GM12878 (cell line): ENCODE measurements at regions not wholly inside any gene's neighbourhood (a gene's known extent, or its start where the extent isn't known, plus 50 kb on each side); places are given as distances from the start of the nearest gene placed in this dataset.

Source experiments
- ATAC-seq: fragments of 200-7000 bp; cut with Tn5 transposase; 3 replicates; pipeline ENCODE4 v1.9.1; 2020; ENCODE audit warnings: mild to moderate bottlenecking, moderate library complexity
- BruUV-seq: library from RNA; stranded (reverse); fragments of 400-500 nt; replicated peaks from 2 replicates; lab custom pipeline; 2021; lab: Mats Ljungman, UMichigan
- CTCF ChIA-PET: fragments of 300-600 bp; sonication (Branson Sonifier 250); formaldehyde crosslinking; extraction: SDS; loops from one replicate; lab custom pipeline; 2021; ENCODE audit warnings: inconsistent platforms; lab: Yijun Ruan, JAX
- POLR2A ChIA-PET: fragments of 350-600 bp; formaldehyde crosslinking; extraction: SDS; loops from one replicate; lab custom pipeline; 2021; ENCODE audit warnings: inconsistent platforms; lab: Charles Lee
- RAD21 ChIA-PET: fragments of 300-600 bp; sonication (Branson Sonifier 250); formaldehyde crosslinking; loops from one replicate; lab custom pipeline; 2023; ENCODE audit warnings: antibody characterized with exemption; ENCODE audit not compliant: unreplicated experiment; lab: Charles Lee
- SMC1A ChIA-PET: fragments of 300-600 bp; sonication (Branson Sonifier 250); formaldehyde crosslinking; loops from one replicate; lab custom pipeline; 2023; ENCODE audit not compliant: unreplicated experiment, uncharacterized antibody; lab: Charles Lee
- DNase-seq: peaks from one replicate; pipeline ENCODE4 v3.0.0-alpha.2; 2011; ENCODE audit warnings: low read depth, low spot score
- FAIRE-seq: peaks from 3 replicates; lab custom pipeline; 2011; peaks lifted over from hg19 to GRCh38; lab: Jason Lieb, UNC
- H2AFZ ChIP-seq: 2 replicates; pipeline ENCODE4 v1.6.0; 2011; ENCODE audit warnings: low read depth, low read length, control low read depth; ENCODE audit not compliant: control insufficient read depth
- H3K27ac ChIP-seq: 2 replicates; pipeline ENCODE4 v1.5.1; 2011; ENCODE audit warnings: control low read depth; ENCODE audit not compliant: control insufficient read depth, insufficient read depth
- H3K27me3 ChIP-seq, 2 experiments: replicated peaks in 1 of 2; 2 replicates each; pipeline versions ENCODE4 v1.6.0 to v1.6.1; 2011; ENCODE audit warnings: low read length in 1 of 2; ENCODE audit not compliant: control insufficient read depth in 2 of 2, insufficient read depth in 2 of 2
- H3K36me3 ChIP-seq, 2 experiments: 2 replicates each; pipeline ENCODE4 v1.5.1; 2011; ENCODE audit warnings: low read length in 1 of 2; ENCODE audit not compliant: control insufficient read depth in 2 of 2, insufficient read depth in 2 of 2
- H3K4me1 ChIP-seq: 2 replicates; pipeline ENCODE4 v1.6.1; 2011; ENCODE audit warnings: mild to moderate bottlenecking, low read length, moderate library complexity, mixed read lengths; ENCODE audit not compliant: control insufficient read depth, insufficient read depth
- H3K4me2 ChIP-seq: 2 replicates; pipeline ENCODE4 v1.6.0; 2011; ENCODE audit warnings: control low read depth; ENCODE audit not compliant: control insufficient read depth, insufficient read depth
- H3K4me3 ChIP-seq: fragments of 200-600 bp; sonication (generic); 2 replicates; pipeline ENCODE4 v1.5.1; 2016
- H3K79me2 ChIP-seq: 2 replicates; pipeline ENCODE4 v1.6.0; 2011; ENCODE audit warnings: low read length; ENCODE audit not compliant: control insufficient read depth, insufficient read depth
- H3K9ac ChIP-seq: 2 replicates; pipeline ENCODE4 v1.8.0; 2011; ENCODE audit warnings: low read length, control low read depth, mixed read lengths; ENCODE audit not compliant: control insufficient read depth, insufficient read depth
- H3K9me3 ChIP-seq: replicated peaks from 3 replicates; pipeline ENCODE4 v1.5.1; 2011; ENCODE audit warnings: mild to moderate bottlenecking, low read length; ENCODE audit not compliant: control insufficient read depth, insufficient read depth
- H4K20me1 ChIP-seq: 2 replicates; pipeline ENCODE4 v1.6.0; 2011; ENCODE audit not compliant: control insufficient read depth, insufficient read depth
- ATF2 ChIP-seq: IDR thresholded peaks from 2 replicates; pipeline ENCODE4 v1.6.1; 2012; ENCODE audit warnings: low read length, inconsistent platforms
- BACH1 ChIP-seq: fragments of 450-650 bp; IDR thresholded peaks from 2 replicates; pipeline ENCODE4 v1.6.1; 2017; ENCODE audit warnings: mild to moderate bottlenecking, borderline replicate concordance
- BCL11A ChIP-seq: IDR thresholded peaks from 2 replicates; pipeline ENCODE4 v1.6.1; 2011; ENCODE audit warnings: low read depth, low read length
- E2F8 ChIP-seq: fragments of 450-650 bp; IDR thresholded peaks from 2 replicates; pipeline ENCODE4 v1.6.1; 2018; ENCODE audit warnings: mild to moderate bottlenecking, low read depth, moderate library complexity; ENCODE audit not compliant: partially characterized antibody
- WGBS: methylation state at CpG from one replicate; pipeline ENCODE4 v1.1.6; 2016; ENCODE audit warnings: low lambda C conversion rate; ENCODE audit not compliant: insufficient replicate concordance, insufficient coverage; ENCODE audit errors: missing lambda C conversion rate; 5-methylcytosine and 5-hydroxymethylcytosine counted together
- in situ Hi-C: fragments of 300-500 bp; cut with MboI; formaldehyde crosslinking; loops from 9 replicates; pipeline ENCODE4 v1.14.3; 2018; ENCODE audit warnings: mixed read lengths
- intact Hi-C: fragments of 100-400 bp; cut with micrococcal nuclease; formaldehyde crosslinking; loops from one replicate; pipeline ENCODE4 v1.14.2; 2022; ENCODE audit not compliant: unreplicated experiment

GRCh38 chr14:98685725-98686124, 586.3 kb downstream of the BCL11B start:
- DNase-seq, result no peak
- Histone ChIP-seq H3K4me2 (no peak overlapping the region), H3K36me3 (no peaks in the 10 kb centered on the region), H3K4me1 (no peaks in the 10 kb centered on the region), H4K20me1 (no peaks in the 10 kb centered on the region), H3K79me2 (no peaks in the 10 kb centered on the region), H3K9me3 (no peaks in the 10 kb centered on the region; the same call in 2 of the 3 replicates), H2AFZ (no peak overlapping the region), H3K9ac (no peak overlapping the region), H3K27me3 (no peaks in the 10 kb centered on the region), H3K4me3 (no peak overlapping the region), H3K27ac (no peak overlapping the region)
- no TSS peak for BruUV-seq
- CTCF ChIA-PET, result interaction anchor here (0.6 kb wide), 1 partner anchor 12 kb away, joined by 3 read pairs; no protein-coding TSS in a partner anchor
- SMC1A ChIA-PET, result no interaction called here
- intact Hi-C loops, result no loop called here
- FAIRE-seq, result no peak
- in situ Hi-C loops, result no loop called here
- POLR2A ChIA-PET, result no interaction called here
- RAD21 ChIA-PET, result no interaction called here
- TF ChIP-seq BCL11A, result no peak
- TF ChIP-seq E2F8, result no peak
- no peak for TF ChIP-seq BACH1
- no peak for TF ChIP-seq ATF2
- WGBS, result 29% methylated on average over 6 of the region's 6 CpGs
- no peak for ATAC-seq
